Muscle layer of duodenum (tissue), 2 donors: ENCODE measurements at regions not wholly inside any gene's neighbourhood (a gene's known extent, or its start where the extent isn't known, plus 50 kb on each side); places are given as distances from the start of the nearest gene placed in this dataset.

Experiments
- H3K27ac ChIP-seq: one replicate; pipeline ENCODE4 v1.7.0; 2013; ENCODE audit warnings: mild to moderate bottlenecking, low read length
- H3K27me3 ChIP-seq: one replicate; pipeline ENCODE4 v1.7.0; 2013; ENCODE audit warnings: low read depth, mild to moderate bottlenecking, control low read depth, low read length
- H3K36me3 ChIP-seq, 2 donors: one replicate each; pipeline ENCODE4 v1.7.0; 2013; ENCODE audit warnings: low read length in 2 of 2, control low read depth in 1 of 2, mild to moderate bottlenecking in 1 of 2; ENCODE audit not compliant: insufficient read depth in 2 of 2, control insufficient read depth in 1 of 2
- H3K4me1 ChIP-seq, 2 donors: one replicate each; pipeline ENCODE4 v1.7.0; 2013; ENCODE audit warnings: low read length in 2 of 2, mild to moderate bottlenecking in 2 of 2, control low read depth in 1 of 2, moderate library complexity in 1 of 2; ENCODE audit not compliant: insufficient read depth in 2 of 2, control insufficient read depth in 1 of 2
- H3K4me3 ChIP-seq, 2 donors: one replicate each; pipeline ENCODE4 v1.7.0; 2013; ENCODE audit warnings: low read length in 2 of 2, low read depth in 1 of 2, mild to moderate bottlenecking in 1 of 2
- H3K9me3 ChIP-seq, 2 donors: one replicate each; pipeline ENCODE4 v1.7.0; 2013; ENCODE audit warnings: low read length in 2 of 2, control low read depth in 1 of 2, mild to moderate bottlenecking in 1 of 2; ENCODE audit not compliant: control insufficient read depth in 1 of 2
- donor health status: healthy.

DNA sequence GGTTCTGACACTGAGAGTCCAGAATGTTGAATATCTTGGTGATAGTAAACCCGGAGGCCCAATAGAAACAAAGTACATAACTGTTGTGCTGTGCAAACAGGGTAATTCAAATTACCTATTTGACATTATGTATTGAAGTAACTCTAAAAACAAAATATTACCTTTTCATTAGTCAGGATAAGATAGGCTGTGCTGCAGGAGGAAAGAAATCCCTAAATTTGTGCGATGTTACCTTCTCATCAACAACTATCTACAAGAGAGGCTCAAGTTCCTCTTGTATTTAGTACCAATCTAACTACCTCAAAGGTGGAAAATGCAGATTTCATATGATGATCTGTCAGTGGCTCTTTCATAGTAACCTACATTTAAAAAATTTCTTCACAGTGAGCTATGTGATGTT, 367.2 kb downstream of the ZFHX3 start:
- Histone ChIP-seq H3K27ac (no peak overlapping the region), H3K4me1 (no peaks in the 10 kb centered on the region)

DNA sequence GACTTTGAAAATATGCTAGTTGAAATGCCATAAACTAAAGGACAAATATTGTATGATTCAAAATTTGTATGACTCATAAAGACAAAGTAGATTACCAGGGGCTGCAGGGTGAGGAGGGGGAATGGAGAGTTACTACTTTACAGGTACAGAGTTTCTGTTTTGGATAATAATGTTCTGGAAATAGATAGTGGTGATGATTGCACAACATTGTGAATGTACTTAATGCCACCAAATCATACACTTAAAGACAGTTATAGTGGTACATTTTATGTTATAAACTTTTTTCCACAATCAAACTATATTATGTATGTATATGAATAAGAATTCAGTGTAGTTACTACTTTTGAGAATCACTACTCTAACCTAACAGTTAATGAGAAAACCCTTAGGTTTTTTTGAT, 368.1 kb downstream of the ZFHX3 start:
- Histone ChIP-seq H3K36me3 (no peaks in the 10 kb centered on the region), H3K27me3 (no peaks in the 10 kb centered on the region), H3K9me3 (no peaks in the 10 kb centered on the region), H3K4me1 (no peaks in the 10 kb centered on the region), H3K27ac (no peak overlapping the region), H3K4me3 (no peak overlapping the region)

More for the DNA sequence above, 367.2 kb downstream of the ZFHX3 start:
- Histone ChIP-seq H3K27me3 (no peaks in the 10 kb centered on the region), H3K9me3 (no peaks in the 10 kb centered on the region), H3K36me3 (no peaks in the 10 kb centered on the region), H3K4me3 (no peak overlapping the region)

DNA sequence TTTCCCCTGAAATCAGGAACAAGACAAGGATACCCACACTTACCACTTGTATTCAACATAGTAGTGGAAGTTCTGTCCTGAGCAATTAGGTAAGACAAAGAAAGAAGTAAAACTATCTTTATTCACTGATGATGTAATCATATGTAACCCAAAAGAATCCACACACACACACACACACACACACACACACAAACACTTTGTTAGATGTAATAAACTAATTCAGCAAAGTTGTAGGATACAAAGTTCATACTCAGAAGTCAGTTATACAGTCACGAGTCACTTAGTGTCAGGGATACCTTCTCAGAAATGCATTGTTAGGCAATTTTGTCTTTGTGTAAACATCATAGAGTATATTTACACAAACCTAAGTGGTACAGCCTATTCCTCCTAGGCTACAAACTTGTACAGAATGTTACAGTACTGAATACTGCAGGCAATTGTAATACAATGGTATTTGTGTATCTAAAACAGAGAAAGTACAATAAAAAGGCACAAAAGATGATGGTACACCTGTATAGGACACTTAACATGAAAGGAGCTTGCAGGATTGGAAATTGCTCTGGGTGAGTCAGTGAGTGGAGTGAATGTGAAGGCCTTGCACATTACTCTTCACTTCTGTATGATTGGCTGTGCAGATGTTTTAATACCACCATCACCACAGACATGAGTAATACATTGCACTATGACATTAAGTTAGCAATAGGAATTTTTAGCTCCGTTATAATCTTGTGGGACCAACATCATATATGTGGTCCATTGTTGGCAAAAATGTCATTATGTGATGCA, 370.1 kb downstream of the ZFHX3 start:
- H3K27ac ChIP-seq = no peak overlapping the region
- no peaks in the 10 kb centered on the region for H3K4me1 ChIP-seq
- H3K4me3 ChIP-seq = no peak overlapping the region
- no peaks in the 10 kb centered on the region for H3K27me3 ChIP-seq
- H3K36me3 ChIP-seq = no peaks in the 10 kb centered on the region
- H3K9me3 ChIP-seq = peaks cover 0 to 5% of the 10 kb centered on the region in 2 donors

DNA sequence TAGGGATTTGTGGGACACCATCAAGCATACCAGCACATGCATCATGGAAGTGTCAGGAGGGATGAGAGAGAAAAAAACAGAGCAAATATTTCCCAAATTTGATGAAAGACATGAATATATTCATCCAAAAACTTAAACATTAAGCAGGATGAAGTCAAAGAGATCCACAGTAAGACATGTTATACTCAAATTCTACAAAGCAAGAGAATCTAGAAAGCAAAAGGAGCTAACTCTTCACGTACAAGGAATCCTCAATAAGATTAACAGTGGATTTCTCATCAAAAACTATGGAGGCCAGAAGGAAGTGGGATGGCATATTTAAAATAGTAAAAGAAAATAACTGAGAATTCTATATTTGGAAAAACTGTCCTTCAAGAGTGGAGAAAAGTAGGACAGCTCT, 374.8 kb downstream of the ZFHX3 start:
- H3K9me3 ChIP-seq = peaks cover 0 to 7% of the 10 kb centered on the region in 2 donors
- H3K27ac ChIP-seq = no peak overlapping the region
- H3K27me3 ChIP-seq = no peaks in the 10 kb centered on the region
- no peaks in the 10 kb centered on the region for H3K36me3 ChIP-seq
- H3K4me3 ChIP-seq = no peak overlapping the region
- no peaks in the 10 kb centered on the region for H3K4me1 ChIP-seq

DNA sequence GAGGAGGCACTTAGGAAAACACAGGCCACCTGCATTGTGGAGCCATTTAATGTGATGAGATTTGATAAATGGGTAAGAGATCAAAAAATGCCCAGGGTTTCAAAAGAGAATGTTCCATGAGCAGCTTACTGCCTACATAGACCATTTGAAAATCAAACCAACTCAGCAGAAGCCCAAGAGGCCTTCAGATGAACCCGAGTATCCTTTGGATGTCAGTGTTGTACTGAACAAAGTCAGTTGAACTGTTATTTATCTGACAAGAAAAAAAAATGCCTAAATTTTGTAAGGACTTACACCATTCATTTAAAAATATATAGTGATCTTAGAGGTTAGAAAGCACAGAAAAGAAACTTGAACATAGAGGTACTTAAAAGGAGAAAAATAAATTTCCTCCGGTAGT, 381.7 kb downstream of the ZFHX3 start:
- Histone ChIP-seq H3K27me3 (no peaks in the 10 kb centered on the region), H3K4me1 (peaks cover 5 to 18% of the 10 kb centered on the region in 2 donors), H3K36me3 (no peaks in the 10 kb centered on the region), H3K9me3 (no peaks in the 10 kb centered on the region), H3K27ac (no peak overlapping the region), H3K4me3 (no peak overlapping the region)

DNA sequence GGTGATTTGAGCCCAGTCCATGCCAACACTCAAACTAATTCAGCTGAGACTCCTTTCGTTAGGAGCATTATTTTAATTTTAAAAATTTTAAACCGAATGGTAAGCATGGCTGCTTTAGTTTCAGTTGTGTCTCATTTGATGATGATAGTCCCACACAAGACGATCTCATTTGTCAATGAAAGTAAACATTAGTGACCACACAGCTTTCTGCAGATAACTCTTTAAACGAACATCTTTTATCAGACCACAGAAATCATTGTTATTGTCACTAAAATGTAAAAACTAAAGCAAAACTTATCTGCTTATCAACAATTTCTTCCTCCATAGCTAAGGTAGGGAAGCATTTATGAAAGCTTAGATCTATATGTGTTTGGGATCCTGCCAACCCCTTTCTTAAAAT, 382.2 kb downstream of the ZFHX3 start:
- Histone ChIP-seq H3K9me3 (no peaks in the 10 kb centered on the region), H3K4me1 (peaks cover 5 to 18% of the 10 kb centered on the region in 2 donors), H3K36me3 (no peaks in the 10 kb centered on the region), H3K27ac (no peak overlapping the region), H3K27me3 (no peaks in the 10 kb centered on the region), H3K4me3 (peak overlapping the region; percentile 83 to 97)

DNA sequence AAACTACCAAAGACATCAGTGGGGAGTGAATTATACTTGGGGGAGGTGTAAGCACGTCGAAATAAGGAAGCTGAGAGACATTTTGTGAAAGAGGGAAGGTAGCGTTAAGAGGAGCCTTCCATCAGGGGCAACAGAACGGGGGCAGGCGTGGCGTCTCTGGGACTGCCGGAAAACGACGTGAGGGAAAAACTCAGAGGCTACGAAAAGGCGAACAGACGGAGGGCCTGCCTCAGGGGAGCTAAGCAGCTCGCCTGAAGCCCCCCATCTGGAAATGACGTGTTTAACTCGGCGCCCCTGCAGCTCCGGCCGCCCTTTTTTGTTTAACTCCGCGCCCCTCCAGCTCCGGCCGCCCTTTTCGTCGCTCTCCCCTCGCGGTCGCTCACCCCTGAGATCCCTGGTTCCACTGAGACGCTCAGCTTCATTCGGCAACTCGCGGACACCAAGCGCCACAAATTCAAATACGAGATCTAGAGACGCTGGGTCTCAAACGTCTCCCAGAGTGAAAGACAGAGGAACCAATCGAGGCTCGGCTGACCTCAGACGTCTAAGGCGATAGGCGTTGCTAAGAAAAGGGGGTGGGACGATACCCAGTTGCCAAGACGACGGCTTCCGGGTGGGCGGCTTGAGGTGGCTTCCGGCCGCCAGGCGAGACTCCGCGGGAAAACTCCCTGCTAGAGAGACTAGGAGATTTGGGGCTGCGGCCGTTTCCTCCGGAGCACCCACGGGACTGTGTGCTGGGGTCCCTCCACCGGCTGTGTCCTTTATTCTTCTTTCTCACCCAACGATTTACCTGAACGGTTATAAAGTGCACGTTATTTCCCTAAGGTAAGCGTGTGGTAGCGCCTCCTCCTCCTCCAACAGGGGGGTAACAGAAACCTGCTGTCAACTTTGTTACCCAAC, 383.2 kb downstream of the ZFHX3 start:
- Histone ChIP-seq H3K4me1 (peaks cover 5 to 18% of the 10 kb centered on the region in 2 donors), H3K36me3 (no peaks in the 10 kb centered on the region), H3K27me3 (no peaks in the 10 kb centered on the region), H3K27ac (no peak overlapping the region), H3K4me3 (peak overlapping the region; percentile 83 to 97), H3K9me3 (no peaks in the 10 kb centered on the region)

DNA sequence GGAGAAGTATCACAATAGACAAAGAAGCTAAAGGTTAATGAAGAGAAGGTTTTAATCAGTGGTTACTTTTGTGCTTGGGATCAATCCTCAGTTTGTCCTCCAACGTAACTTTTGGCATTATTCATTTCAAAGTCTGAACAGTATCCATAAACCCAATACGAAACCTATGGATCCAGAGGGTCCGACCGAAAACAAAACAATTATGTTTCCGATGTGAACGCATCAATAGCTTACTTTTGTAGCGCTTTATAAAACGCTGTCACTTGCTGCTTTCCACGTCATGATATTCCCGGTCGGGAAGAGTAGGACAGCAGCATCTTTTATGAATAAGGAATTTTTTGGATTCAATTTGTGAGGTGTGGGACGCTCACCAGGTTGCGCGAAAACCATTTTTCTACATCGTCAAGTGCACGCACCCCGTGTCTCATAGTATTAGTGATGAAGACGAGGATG, 383.8 kb downstream of the ZFHX3 start:
- Histone ChIP-seq H3K9me3 (no peaks in the 10 kb centered on the region), H3K27ac (no peak overlapping the region), H3K27me3 (no peaks in the 10 kb centered on the region), H3K4me1 (peaks cover 5 to 18% of the 10 kb centered on the region in 2 donors), H3K36me3 (no peaks in the 10 kb centered on the region), H3K4me3 (peak overlapping the region; percentile 83 to 97)

DNA sequence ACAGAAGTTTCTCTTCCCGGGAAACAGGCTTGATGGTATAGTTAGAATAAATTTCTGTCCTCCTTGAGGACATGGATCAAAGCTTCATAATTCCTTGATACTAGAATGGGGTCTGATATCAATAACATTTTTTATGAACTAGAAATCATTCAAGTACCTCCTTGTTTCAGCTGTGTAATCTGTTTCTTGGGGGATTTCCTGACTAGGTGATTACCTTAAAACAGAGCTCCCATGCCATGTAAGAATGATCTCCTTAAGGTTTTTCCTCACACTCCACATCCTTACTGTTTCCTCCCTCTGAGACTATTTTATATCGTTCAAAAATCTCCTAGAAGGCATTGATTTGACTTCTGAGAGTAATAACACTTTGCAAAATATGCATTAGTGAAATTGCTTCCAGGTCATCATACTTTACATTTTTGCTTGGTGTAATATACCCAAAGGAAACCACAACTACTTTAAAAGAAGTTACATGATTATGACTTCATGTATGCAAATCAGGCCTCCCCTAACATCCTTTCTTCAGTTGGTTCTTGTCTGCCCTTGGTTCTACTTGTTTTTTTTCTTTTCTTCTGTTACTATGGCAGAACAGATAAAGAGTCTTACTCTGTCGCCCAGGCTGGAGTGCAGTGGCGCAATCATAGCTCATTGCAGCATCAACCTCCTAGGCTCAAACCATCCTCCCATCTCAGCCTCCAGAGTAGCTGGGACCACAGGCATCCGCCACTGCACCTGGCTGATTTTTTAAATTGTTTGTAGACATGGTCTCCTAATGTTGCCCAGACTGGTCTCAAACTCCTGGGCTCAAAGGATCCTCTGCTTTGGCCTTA, 388.8 kb downstream of the ZFHX3 start:
- H3K27me3 ChIP-seq = no peaks in the 10 kb centered on the region
- H3K27ac ChIP-seq = no peak overlapping the region
- no peaks in the 10 kb centered on the region for H3K9me3 ChIP-seq
- H3K4me1 ChIP-seq = peaks cover 5% of the 10 kb centered on the region in 2 donors
- H3K36me3 ChIP-seq = no peaks in the 10 kb centered on the region
- H3K4me3 ChIP-seq = no peak overlapping the region

DNA sequence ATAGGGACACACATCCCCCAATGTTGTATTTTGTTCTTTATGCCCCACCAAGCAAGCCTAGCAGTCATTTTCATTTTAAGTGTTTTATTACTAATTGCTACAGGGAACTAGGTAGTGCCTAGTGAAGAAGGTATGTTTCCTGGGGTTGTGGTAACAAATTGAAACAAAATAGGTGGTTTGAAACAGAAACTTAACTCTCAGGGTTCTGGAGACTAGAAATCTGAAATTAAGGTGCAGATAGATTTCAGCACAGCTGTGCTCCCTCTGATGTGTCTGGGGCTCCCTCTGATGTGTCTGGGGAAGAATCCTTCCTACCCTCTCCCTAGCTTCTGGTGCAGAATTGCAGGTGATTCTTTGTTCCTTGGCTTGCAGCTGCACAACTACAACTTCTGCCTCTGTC, 390.1 kb downstream of the ZFHX3 start:
- Histone ChIP-seq H3K36me3 (no peaks in the 10 kb centered on the region), H3K4me1 (no peaks in the 10 kb centered on the region), H3K4me3 (no peak overlapping the region), H3K9me3 (no peaks in the 10 kb centered on the region), H3K27me3 (no peaks in the 10 kb centered on the region), H3K27ac (no peak overlapping the region)

DNA sequence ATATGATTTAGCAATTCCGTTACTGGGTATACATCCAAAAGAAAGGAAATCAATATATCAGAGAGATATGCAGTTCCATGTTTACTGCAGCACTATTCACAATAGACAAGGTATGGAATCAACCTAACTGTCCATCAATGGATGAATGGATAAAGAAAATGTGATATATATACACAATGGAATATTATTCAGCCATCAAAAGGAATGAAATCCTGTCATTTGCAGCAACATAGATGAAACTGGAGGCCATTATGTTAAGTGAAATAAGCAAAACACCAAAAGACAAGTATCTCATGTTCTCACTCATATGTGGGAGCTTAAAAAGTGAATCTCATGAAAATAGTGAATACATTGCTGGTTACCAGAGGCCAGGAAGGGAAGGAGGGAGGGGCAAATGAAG, 390.8 kb downstream of the ZFHX3 start:
- Histone ChIP-seq H3K4me1 (no peaks in the 10 kb centered on the region), H3K9me3 (no peaks in the 10 kb centered on the region), H3K36me3 (no peaks in the 10 kb centered on the region), H3K4me3 (no peak overlapping the region), H3K27me3 (no peaks in the 10 kb centered on the region), H3K27ac (no peak overlapping the region)
